CD4-positive, CD25-positive, alpha-beta regulatory T cell (primary cell): ENCODE measurements at regions not wholly inside any gene's neighbourhood (a gene's known extent, or its start where the extent isn't known, plus 50 kb on each side); places are given as distances from the start of the nearest gene placed in this dataset.

Experiments used
- ATAC-seq, 2 donors: fragments of 150-1000 bp; cut with Tn5 transposase; one replicate each; pipeline ENCODE4 v1.10.0; 2021; ENCODE audit warnings: low read depth in 2 of 2, moderate number of reproducible peaks in 2 of 2, moderate library complexity in 1 of 2
- DNase-seq, 3 donors: peaks; one replicate each; pipeline versions ENCODE4 v3.0.0 to v3.0.0-alpha.2; 2012 to 2022; ENCODE audit warnings: mixed read lengths in 1 of 3
- H3K27ac ChIP-seq: one replicate; pipeline ENCODE4 v1.7.0; 2013; ENCODE audit warnings: mild to moderate bottlenecking, low read length; ENCODE audit not compliant: insufficient read depth, poor library complexity, severe bottlenecking
- H3K27me3 ChIP-seq: one replicate; pipeline ENCODE4 v1.7.0; 2013; ENCODE audit warnings: low read length; ENCODE audit not compliant: control insufficient read depth, insufficient read depth
- H3K36me3 ChIP-seq: one replicate; pipeline ENCODE4 v1.7.0; 2013; ENCODE audit warnings: mild to moderate bottlenecking, low read length, moderate library complexity; ENCODE audit not compliant: control insufficient read depth, insufficient read depth
- H3K4me1 ChIP-seq: 2 replicates; pipeline ENCODE4 v1.7.0; 2013; ENCODE audit warnings: mild to moderate bottlenecking, low read length; ENCODE audit not compliant: insufficient read depth, control insufficient read depth, poor library complexity, severe bottlenecking
- H3K4me3 ChIP-seq: one replicate; pipeline ENCODE4 v1.7.0; 2013; ENCODE audit warnings: low read depth, mild to moderate bottlenecking, low read length, moderate library complexity
- H3K9me3 ChIP-seq, 2 experiments: 1 replicate in 1 of 2; 2 replicates in 1 of 2; pipeline ENCODE4 v1.7.0; 2013; ENCODE audit warnings: low read length in 2 of 2, mild to moderate bottlenecking in 1 of 2, moderate library complexity in 1 of 2; ENCODE audit not compliant: control insufficient read depth in 2 of 2
- H3K27ac Mint-ChIP-seq, 3 donors: one replicate each; pipeline ENCODE4 v1.8.0; 2020 to 2022; ENCODE audit warnings: mild to moderate bottlenecking in 3 of 3, mixed read lengths in 3 of 3, moderate library complexity in 2 of 3
- H3K27me3 Mint-ChIP-seq: one replicate; pipeline ENCODE4 v1.8.0; 2022; ENCODE audit warnings: mild to moderate bottlenecking, mixed read lengths
- H3K36me3 Mint-ChIP-seq: one replicate; pipeline ENCODE4 v1.8.0; 2020; ENCODE audit warnings: mixed read lengths
- H3K4me1 Mint-ChIP-seq, 4 donors: one replicate each; pipeline ENCODE4 v1.8.0; 2020 to 2022; ENCODE audit warnings: mixed read lengths in 4 of 4, mild to moderate bottlenecking in 1 of 4
- H3K4me3 Mint-ChIP-seq, 4 donors: one replicate each; pipeline ENCODE4 v1.8.0; 2020 to 2022; ENCODE audit warnings: mild to moderate bottlenecking in 4 of 4, mixed read lengths in 4 of 4, moderate library complexity in 3 of 4
- H3K9me3 Mint-ChIP-seq, 7 donors: one replicate each; pipeline ENCODE4 v1.8.0; 2020 to 2022; ENCODE audit warnings: mixed read lengths in 7 of 7, mild to moderate bottlenecking in 3 of 7, moderate library complexity in 2 of 7

DNA sequence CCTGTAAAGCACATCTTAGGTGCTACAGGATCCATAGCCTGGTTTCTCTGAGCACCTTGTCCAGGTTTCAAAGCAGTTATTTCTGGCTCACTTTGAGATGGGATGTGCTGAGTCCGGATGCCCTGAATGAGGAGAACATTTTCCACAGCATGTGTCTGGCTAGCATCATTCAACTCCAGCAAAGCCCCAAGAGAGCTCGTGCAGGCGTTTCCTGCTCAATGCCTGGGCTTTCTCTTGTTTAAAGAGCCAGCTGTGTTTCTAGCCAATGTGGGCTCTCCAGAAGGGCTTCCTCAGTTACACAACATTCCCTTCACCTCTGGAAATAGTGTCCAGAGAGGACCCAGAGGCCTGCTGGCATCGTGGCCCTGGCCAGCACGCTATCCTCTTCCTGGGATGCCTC, 411.7 kb downstream of the DMAC1 start:
- Histone ChIP-seq H3K27ac (no peak overlapping the region), H3K4me1 (no peaks in the 10 kb centered on the region), H3K27me3 (no peaks in the 10 kb centered on the region), H3K4me3 (no peak overlapping the region), H3K36me3 (no peaks in the 10 kb centered on the region), H3K9me3 (no peaks in the 10 kb centered on the region)
- H3K4me1 Mint-ChIP-seq, result no peaks in the 10 kb centered on the region
- no peak for ATAC-seq
- DNase-seq, result no peak
- H3K27ac Mint-ChIP-seq, result no peak overlapping the region
- peaks cover 5% of the 10 kb centered on the region for H3K27me3 Mint-ChIP-seq
- peaks cover 0 to 4% (median 0%) of the 10 kb centered on the region in 7 donors for H3K9me3 Mint-ChIP-seq
- H3K4me3 Mint-ChIP-seq, result no peak overlapping the region
- no peaks in the 10 kb centered on the region for H3K36me3 Mint-ChIP-seq

DNA sequence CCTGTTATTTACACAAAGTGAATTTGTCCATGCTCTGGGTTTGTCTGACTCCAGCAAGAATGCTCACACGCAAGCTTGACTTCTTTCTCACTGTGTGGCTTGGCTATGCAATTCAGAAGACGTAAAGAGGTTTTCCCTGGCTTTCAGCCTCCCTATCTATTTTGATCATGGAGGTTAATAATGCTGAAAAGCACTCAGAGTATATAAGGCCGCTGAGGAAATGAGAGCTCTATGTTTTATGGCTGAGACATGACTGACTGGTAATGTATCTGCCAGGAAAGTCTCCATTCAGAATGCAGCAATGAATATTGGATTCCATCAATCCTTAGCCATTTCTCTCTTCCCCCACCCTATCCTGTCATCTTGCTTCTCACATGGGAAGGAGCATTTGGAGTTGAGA, 417.3 kb downstream of the DMAC1 start:
- peaks cover 0 to 1% (median 0%) of the 10 kb centered on the region in 7 donors for H3K9me3 Mint-ChIP-seq
- Histone ChIP-seq H3K4me1 (no peaks in the 10 kb centered on the region), H3K36me3 (no peaks in the 10 kb centered on the region), H3K27me3 (no peaks in the 10 kb centered on the region), H3K9me3 (no peaks in the 10 kb centered on the region), H3K27ac (no peak overlapping the region), H3K4me3 (no peak overlapping the region)
- no peaks in the 10 kb centered on the region for H3K4me1 Mint-ChIP-seq
- ATAC-seq (no peak), DNase-seq (no peak)
- peaks cover 5% of the 10 kb centered on the region for H3K27me3 Mint-ChIP-seq
- H3K4me3 Mint-ChIP-seq, result no peak overlapping the region
- no peaks in the 10 kb centered on the region for H3K36me3 Mint-ChIP-seq
- no peak overlapping the region for H3K27ac Mint-ChIP-seq

DNA sequence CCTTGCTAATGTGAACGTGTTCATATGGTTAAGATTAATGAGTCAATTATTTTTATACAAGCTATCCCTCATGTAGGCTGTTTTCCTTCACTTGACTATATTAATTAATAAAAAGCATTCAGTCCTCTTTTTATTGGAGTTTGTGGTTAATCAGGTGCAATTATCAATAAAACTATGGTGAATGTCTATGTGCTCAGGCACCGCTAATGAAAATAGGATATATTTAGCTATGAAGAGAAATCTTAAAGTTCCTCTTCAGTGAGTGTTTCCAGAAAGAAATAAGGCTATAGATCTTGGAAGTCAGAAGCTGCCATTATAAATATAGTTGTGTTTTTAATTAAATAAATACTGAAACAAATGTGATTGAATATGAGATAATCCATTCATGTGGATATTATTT, 422.1 kb downstream of the DMAC1 start:
- Histone ChIP-seq H3K27ac (no peak overlapping the region), H3K36me3 (no peaks in the 10 kb centered on the region), H3K9me3 (no peaks in the 10 kb centered on the region), H3K4me1 (no peaks in the 10 kb centered on the region), H3K27me3 (no peaks in the 10 kb centered on the region), H3K4me3 (no peak overlapping the region)
- ATAC-seq, result no peak
- Mint-ChIP-seq H3K4me3 (no peak overlapping the region), H3K36me3 (no peaks in the 10 kb centered on the region), H3K9me3 (no peaks in the 10 kb centered on the region), H3K27ac (no peak overlapping the region), H3K27me3 (peaks cover 9% of the 10 kb centered on the region), H3K4me1 (no peaks in the 10 kb centered on the region)
- no peak for DNase-seq

DNA sequence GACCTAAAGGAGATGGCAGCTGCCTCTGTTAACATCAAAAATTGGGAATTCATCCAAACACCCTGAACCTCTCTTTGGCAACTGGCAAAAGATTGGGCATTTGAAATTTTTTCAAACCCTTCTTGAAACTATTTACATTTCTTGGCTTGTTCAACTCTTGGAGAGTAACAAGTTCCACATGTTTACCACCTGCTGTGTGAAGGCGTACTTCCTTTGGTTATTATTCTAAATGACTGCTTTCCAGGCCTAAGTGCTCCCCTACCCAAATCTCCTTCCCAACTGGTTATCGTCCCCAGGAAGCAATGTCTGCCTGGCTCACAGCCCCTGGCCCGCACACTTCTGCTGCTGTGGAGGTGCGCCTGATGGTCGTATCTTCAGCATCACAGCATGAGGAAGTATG, 422.7 kb downstream of the DMAC1 start:
- H3K36me3 Mint-ChIP-seq, result no peaks in the 10 kb centered on the region
- no peak overlapping the region for H3K4me3 ChIP-seq
- no peaks in the 10 kb centered on the region for H3K9me3 ChIP-seq
- no peaks in the 10 kb centered on the region for H3K9me3 Mint-ChIP-seq
- ATAC-seq (no peak), DNase-seq (no peak)
- no peaks in the 10 kb centered on the region for H3K4me1 Mint-ChIP-seq
- no peaks in the 10 kb centered on the region for H3K27me3 ChIP-seq
- no peak overlapping the region for H3K27ac ChIP-seq
- no peak overlapping the region for H3K4me3 Mint-ChIP-seq
- no peak overlapping the region for H3K27ac Mint-ChIP-seq
- no peaks in the 10 kb centered on the region for H3K4me1 ChIP-seq
- peaks cover 9% of the 10 kb centered on the region for H3K27me3 Mint-ChIP-seq
- H3K36me3 ChIP-seq, result no peaks in the 10 kb centered on the region

DNA sequence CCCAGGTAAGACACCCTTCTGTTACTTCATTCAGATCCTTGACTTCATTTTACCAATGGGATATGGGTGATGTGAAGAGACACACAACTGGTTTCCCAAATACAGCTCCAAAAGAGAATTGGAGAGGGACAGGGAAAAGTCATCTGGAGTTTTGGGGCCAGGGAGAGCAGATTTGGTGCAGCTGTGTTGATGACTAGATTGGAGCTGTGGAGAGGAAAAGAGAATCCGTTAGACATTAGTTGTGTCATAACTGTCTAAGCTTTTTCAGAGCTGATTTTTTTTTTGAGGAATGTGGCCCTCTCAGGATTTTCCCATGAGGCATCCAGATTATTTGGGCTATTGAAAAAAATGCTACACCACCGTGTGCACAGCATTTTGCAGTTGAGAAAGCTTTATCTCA, 423.4 kb downstream of the DMAC1 start:
- Histone ChIP-seq H3K36me3 (no peaks in the 10 kb centered on the region), H3K4me1 (no peaks in the 10 kb centered on the region), H3K27me3 (no peaks in the 10 kb centered on the region), H3K9me3 (no peaks in the 10 kb centered on the region), H3K4me3 (no peak overlapping the region), H3K27ac (no peak overlapping the region)
- Mint-ChIP-seq H3K36me3 (no peaks in the 10 kb centered on the region), H3K27me3 (peaks cover 9% of the 10 kb centered on the region), H3K9me3 (no peaks in the 10 kb centered on the region), H3K4me3 (no peak overlapping the region), H3K27ac (no peak overlapping the region), H3K4me1 (no peaks in the 10 kb centered on the region)
- no peak for DNase-seq
- no peak for ATAC-seq

DNA sequence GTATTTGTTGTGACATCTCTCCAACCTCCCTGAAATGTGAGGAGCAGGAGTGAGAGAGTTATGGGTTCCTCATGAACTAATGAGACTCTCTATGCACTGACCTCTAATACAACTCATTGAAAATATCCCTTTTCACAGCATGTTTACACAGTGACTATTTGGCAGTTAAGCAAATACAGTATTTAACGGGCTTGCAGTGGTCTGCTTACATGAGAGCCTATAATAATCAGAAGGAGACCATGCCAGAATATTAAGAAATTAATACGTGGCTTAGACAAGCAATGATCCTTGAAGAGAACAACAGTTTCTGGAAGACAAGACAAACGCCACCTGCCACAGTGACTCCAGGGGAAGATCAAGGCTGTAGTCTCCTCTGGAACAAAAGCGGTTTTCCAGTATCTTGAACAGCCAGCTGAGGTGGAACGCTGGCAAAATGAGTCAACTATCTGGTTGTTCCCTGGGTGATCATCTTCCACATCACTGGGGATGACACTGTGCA, 424.5 kb downstream of the DMAC1 start:
- no peak for DNase-seq
- Mint-ChIP-seq H3K4me1 (no peaks in the 10 kb centered on the region), H3K27ac (no peak overlapping the region)

DNA sequence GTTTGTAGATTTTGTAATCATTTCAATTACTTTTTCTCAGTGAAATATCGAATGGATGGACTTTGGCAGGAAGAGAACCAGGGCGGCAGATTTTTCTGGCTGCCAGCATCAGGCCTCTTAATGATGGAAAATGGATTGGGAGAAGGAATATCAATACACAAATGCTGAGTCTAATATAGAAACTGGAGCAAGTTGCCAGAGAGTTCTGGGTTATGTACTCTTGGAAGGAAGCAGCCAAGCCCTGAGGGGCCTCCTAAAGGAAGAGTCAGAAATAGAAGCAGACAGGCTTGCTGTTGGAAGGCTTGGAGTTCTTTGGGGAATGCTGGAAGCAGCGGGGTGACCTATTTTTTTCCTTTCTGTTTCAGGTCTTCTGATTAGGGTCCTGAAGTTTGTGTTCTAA, 428.6 kb downstream of the DMAC1 start:
- Mint-ChIP-seq H3K27me3 (peaks cover 4% of the 10 kb centered on the region), H3K27ac (no peak overlapping the region)
- no peak for DNase-seq

More for the DNA sequence above, 424.5 kb downstream of the DMAC1 start:
- H3K36me3 Mint-ChIP-seq, result no peaks in the 10 kb centered on the region
- no peak overlapping the region for H3K4me3 Mint-ChIP-seq
- no peaks in the 10 kb centered on the region for H3K4me1 ChIP-seq
- H3K27me3 Mint-ChIP-seq, result peaks cover 9% of the 10 kb centered on the region
- H3K9me3 ChIP-seq, result no peaks in the 10 kb centered on the region
- ATAC-seq, result no peak
- no peaks in the 10 kb centered on the region for H3K27me3 ChIP-seq
- no peak overlapping the region for H3K4me3 ChIP-seq
- H3K27ac ChIP-seq, result no peak overlapping the region
- H3K36me3 ChIP-seq, result no peaks in the 10 kb centered on the region
- no peaks in the 10 kb centered on the region for H3K9me3 Mint-ChIP-seq

DNA sequence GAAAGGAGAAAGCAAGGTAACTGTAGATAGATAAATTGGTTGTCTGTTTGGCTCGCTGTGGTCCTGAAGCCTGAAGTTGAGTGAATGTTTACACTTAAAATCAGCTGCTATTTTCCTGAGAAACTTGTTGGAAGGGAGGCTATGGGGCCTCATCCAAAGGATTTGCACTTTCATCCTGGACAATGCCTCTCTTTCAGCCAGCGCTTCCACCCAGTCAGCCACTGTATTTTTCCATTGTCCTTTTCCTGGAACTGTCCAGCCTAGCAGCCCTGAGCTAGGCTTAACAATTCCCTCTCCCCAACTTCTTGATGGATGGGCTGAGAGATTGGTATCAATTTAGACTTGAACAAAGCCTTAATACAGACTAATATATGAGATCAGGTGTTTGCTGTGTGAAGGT, 429.2 kb downstream of the DMAC1 start:
- Mint-ChIP-seq H3K4me3 (no peak overlapping the region), H3K4me1 (no peaks in the 10 kb centered on the region), H3K36me3 (no peaks in the 10 kb centered on the region), H3K27ac (no peak overlapping the region), H3K27me3 (peaks cover 4% of the 10 kb centered on the region), H3K9me3 (peaks cover 0 to 2% (median 0%) of the 10 kb centered on the region in 7 donors)
- DNase-seq (no peak), ATAC-seq (no peak)
- Histone ChIP-seq H3K36me3 (no peaks in the 10 kb centered on the region), H3K4me3 (no peak overlapping the region), H3K4me1 (no peaks in the 10 kb centered on the region), H3K27me3 (no peaks in the 10 kb centered on the region), H3K9me3 (no peaks in the 10 kb centered on the region), H3K27ac (no peak overlapping the region)

More for the DNA sequence above, 428.6 kb downstream of the DMAC1 start:
- peaks cover 0 to 2% (median 0%) of the 10 kb centered on the region in 7 donors for H3K9me3 Mint-ChIP-seq
- Histone ChIP-seq H3K9me3 (no peaks in the 10 kb centered on the region), H3K4me1 (no peaks in the 10 kb centered on the region), H3K36me3 (no peaks in the 10 kb centered on the region), H3K27ac (no peak overlapping the region), H3K4me3 (no peak overlapping the region), H3K27me3 (no peaks in the 10 kb centered on the region)
- no peaks in the 10 kb centered on the region for H3K4me1 Mint-ChIP-seq
- no peak for ATAC-seq
- H3K4me3 Mint-ChIP-seq, result no peak overlapping the region
- H3K36me3 Mint-ChIP-seq, result no peaks in the 10 kb centered on the region
